Neural cell (in vitro differentiated cells): ENCODE measurements at regions not wholly inside any gene's neighbourhood (a gene's known extent, or its start where the extent isn't known, plus 50 kb on each side); places are given as distances from the start of the nearest gene placed in this dataset.
A peak's percentile ranks its signal among the peaks of the same experiment; 100 is the strongest.

ENCODE experiments used
- H2AFZ ChIP-seq: fragments of 200-600, 300-800 bp; sonication (generic), shearing (Covaris generic); 2 replicates; pipeline ENCODE4 v1.6.0; 2014; ENCODE audit warnings: low read depth, mild to moderate bottlenecking, antibody characterized with exemption, low read length, moderate library complexity
- H3F3A ChIP-seq: fragments of 200-600 bp; shearing (Covaris generic); 2 replicates; pipeline ENCODE4 v1.6.1; 2016; ENCODE audit warnings: mild to moderate bottlenecking, moderate library complexity, mixed read lengths, antibody characterized with exemption, low read length; ENCODE audit not compliant: insufficient read depth, poor library complexity, severe bottlenecking
- H3K27ac ChIP-seq: fragments of 200-600, 300-800 bp; sonication (generic), shearing (Covaris generic); 2 replicates; pipeline ENCODE4 v1.5.1; 2014; ENCODE audit warnings: mild to moderate bottlenecking, low read length, moderate library complexity
- H3K27me3 ChIP-seq: fragments of 300-800, 200-600 bp; sonication (generic), shearing (Covaris generic); 2 replicates; pipeline ENCODE4 v1.6.0; 2014; ENCODE audit warnings: mild to moderate bottlenecking, low read depth, low read length, moderate library complexity; ENCODE audit not compliant: insufficient read depth
- H3K36me3 ChIP-seq: fragments of 300-800, 200-600 bp; sonication (generic), shearing (Covaris generic); 2 replicates; pipeline ENCODE4 v1.5.1; 2014; ENCODE audit warnings: mild to moderate bottlenecking, antibody characterized with exemption, low read length, moderate library complexity; ENCODE audit not compliant: insufficient read depth
- H3K4me2 ChIP-seq: fragments of 300-800, 200-600 bp; sonication (generic), shearing (Covaris generic); 2 replicates; pipeline ENCODE4 v1.6.0; 2014; ENCODE audit warnings: mild to moderate bottlenecking, low read length
- H3K4me3 ChIP-seq: fragments of 300-800, 200-600 bp; sonication (generic), shearing (Covaris generic); 2 replicates; pipeline ENCODE4 v1.5.1; 2014; ENCODE audit warnings: mild to moderate bottlenecking, low read length, moderate library complexity
- H3K79me2 ChIP-seq: fragments of 200-600 bp; shearing (Covaris generic); replicated peaks from 2 replicates; pipeline ENCODE4 v1.6.0; 2014; ENCODE audit warnings: mild to moderate bottlenecking, low read length, moderate library complexity; ENCODE audit not compliant: insufficient read depth
- H3K9ac ChIP-seq: fragments of 300-800, 200-600 bp; sonication (generic), shearing (Covaris generic); 2 replicates; pipeline ENCODE4 v1.6.1; 2016; ENCODE audit warnings: mild to moderate bottlenecking, low read length, mixed read lengths
- H3K9me2 ChIP-seq: fragments of 200-600 bp; shearing (Covaris generic); 2 replicates; pipeline ENCODE4 v1.6.1; 2016; ENCODE audit warnings: mild to moderate bottlenecking, low read length, mixed read lengths; ENCODE audit not compliant: insufficient read depth
- H3K9me3 ChIP-seq: fragments of 200-600, 300-800 bp; sonication (generic), shearing (Covaris generic); 2 replicates; pipeline ENCODE4 v1.6.1; 2016; ENCODE audit warnings: mild to moderate bottlenecking, mixed run types, low read length, moderate library complexity, mixed read lengths
- H4K20me1 ChIP-seq: fragments of 200-600 bp; shearing (Covaris generic); 2 replicates; pipeline ENCODE4 v1.6.1; 2016; ENCODE audit warnings: mild to moderate bottlenecking, mixed run types; ENCODE audit not compliant: insufficient read depth
- EP300 ChIP-seq: fragments of 450-650 bp; conservative IDR thresholded peaks from 2 replicates; pipeline ENCODE4 v1.6.1; 2014; ENCODE audit warnings: antibody characterized with exemption, mild to moderate bottlenecking, moderate library complexity; ENCODE audit not compliant: poor library complexity, severe bottlenecking
- EZH2 ChIP-seq: fragments of 200-600, 300-800 bp; shearing (Covaris generic), sonication (generic); IDR thresholded peaks from 2 replicates; pipeline ENCODE4 v1.6.1; 2014; ENCODE audit warnings: antibody characterized with exemption, low read length, borderline replicate concordance, mild to moderate bottlenecking; ENCODE audit not compliant: insufficient read depth, poor library complexity, severe bottlenecking
- MXI1 ChIP-seq: fragments of 450-650 bp; conservative IDR thresholded peaks from 2 replicates; pipeline ENCODE4 v1.6.1; 2014; ENCODE audit warnings: antibody characterized with exemption, mild to moderate bottlenecking; ENCODE audit not compliant: poor library complexity, severe bottlenecking
- POLR2AphosphoS5 ChIP-seq: IDR thresholded peaks from 2 replicates; pipeline ENCODE4 v1.6.1; 2012
- RAD21 ChIP-seq: fragments of 450-650 bp; conservative IDR thresholded peaks from 2 replicates; pipeline ENCODE4 v1.6.1; 2014; ENCODE audit warnings: antibody characterized with exemption, mild to moderate bottlenecking, moderate library complexity
- SMC3 ChIP-seq: fragments of 450-650 bp; conservative IDR thresholded peaks from 2 replicates; pipeline ENCODE4 v1.6.1; 2014; ENCODE audit warnings: antibody characterized with exemption, mild to moderate bottlenecking, moderate library complexity; ENCODE audit not compliant: poor library complexity
- TAF1 ChIP-seq: IDR thresholded peaks from 2 replicates; pipeline ENCODE4 v1.6.1; 2012; ENCODE audit warnings: low read depth
- TF ChIP-seq, protein P1 (sequence below): fragments of 450-650 bp; IDR thresholded peaks from 2 replicates; pipeline ENCODE4 v1.5.1; 2014; ENCODE audit warnings: antibody characterized with exemption, mild to moderate bottlenecking, moderate library complexity; ENCODE audit not compliant: poor library complexity, severe bottlenecking
- TF ChIP-seq, protein P2 (sequence below): IDR thresholded peaks from 2 replicates; pipeline ENCODE4 v1.6.1; 2012; ENCODE audit warnings: borderline replicate concordance

DNA sequence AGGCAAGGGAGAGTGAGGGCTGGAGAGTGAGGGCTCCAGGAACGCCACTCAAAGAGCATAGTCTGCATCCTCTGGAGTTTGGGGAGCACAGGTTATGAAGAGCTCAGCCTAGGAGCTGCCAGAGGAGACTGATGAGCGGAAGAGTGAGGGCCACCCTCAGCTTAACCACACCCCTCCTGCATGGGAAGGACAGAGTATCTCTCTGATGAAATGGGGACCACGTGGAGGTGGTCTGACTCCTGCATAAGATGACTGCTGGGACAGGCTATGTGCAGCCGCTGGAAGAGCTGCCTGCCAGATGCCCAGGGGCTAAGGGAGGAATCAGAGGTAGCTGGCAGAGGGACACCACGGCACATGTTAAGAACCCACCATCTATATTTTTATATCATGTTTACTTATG is 162.9 kb upstream of the POU2AF2 start:
- Histone ChIP-seq H3K36me3 (no peaks in the 10 kb centered on the region), H3K4me3 (no peak overlapping the region), H3K4me2 (no peak overlapping the region), H3K9me3 (no peaks in the 10 kb centered on the region), H3K27ac (no peak overlapping the region), H3K79me2 (no peaks in the 10 kb centered on the region), H2AFZ (no peak overlapping the region), H3K9me2 (no peaks in the 10 kb centered on the region), H4K20me1 (no peaks in the 10 kb centered on the region), H3F3A (no peaks in the 10 kb centered on the region), H3K27me3 (no peaks in the 10 kb centered on the region), H3K9ac (no peak overlapping the region)
- TF ChIP-seq SMC3 (no peak), EZH2 (no peak), EP300 (no peak), TAF1 (no peak), MXI1 (no peak), POLR2AphosphoS5 (no peak), RAD21 (no peak)
- TF ChIP-seq, protein P1, sequence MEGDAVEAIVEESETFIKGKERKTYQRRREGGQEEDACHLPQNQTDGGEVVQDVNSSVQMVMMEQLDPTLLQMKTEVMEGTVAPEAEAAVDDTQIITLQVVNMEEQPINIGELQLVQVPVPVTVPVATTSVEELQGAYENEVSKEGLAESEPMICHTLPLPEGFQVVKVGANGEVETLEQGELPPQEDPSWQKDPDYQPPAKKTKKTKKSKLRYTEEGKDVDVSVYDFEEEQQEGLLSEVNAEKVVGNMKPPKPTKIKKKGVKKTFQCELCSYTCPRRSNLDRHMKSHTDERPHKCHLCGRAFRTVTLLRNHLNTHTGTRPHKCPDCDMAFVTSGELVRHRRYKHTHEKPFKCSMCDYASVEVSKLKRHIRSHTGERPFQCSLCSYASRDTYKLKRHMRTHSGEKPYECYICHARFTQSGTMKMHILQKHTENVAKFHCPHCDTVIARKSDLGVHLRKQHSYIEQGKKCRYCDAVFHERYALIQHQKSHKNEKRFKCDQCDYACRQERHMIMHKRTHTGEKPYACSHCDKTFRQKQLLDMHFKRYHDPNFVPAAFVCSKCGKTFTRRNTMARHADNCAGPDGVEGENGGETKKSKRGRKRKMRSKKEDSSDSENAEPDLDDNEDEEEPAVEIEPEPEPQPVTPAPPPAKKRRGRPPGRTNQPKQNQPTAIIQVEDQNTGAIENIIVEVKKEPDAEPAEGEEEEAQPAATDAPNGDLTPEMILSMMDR = no peak
- TF ChIP-seq, protein P2, sequence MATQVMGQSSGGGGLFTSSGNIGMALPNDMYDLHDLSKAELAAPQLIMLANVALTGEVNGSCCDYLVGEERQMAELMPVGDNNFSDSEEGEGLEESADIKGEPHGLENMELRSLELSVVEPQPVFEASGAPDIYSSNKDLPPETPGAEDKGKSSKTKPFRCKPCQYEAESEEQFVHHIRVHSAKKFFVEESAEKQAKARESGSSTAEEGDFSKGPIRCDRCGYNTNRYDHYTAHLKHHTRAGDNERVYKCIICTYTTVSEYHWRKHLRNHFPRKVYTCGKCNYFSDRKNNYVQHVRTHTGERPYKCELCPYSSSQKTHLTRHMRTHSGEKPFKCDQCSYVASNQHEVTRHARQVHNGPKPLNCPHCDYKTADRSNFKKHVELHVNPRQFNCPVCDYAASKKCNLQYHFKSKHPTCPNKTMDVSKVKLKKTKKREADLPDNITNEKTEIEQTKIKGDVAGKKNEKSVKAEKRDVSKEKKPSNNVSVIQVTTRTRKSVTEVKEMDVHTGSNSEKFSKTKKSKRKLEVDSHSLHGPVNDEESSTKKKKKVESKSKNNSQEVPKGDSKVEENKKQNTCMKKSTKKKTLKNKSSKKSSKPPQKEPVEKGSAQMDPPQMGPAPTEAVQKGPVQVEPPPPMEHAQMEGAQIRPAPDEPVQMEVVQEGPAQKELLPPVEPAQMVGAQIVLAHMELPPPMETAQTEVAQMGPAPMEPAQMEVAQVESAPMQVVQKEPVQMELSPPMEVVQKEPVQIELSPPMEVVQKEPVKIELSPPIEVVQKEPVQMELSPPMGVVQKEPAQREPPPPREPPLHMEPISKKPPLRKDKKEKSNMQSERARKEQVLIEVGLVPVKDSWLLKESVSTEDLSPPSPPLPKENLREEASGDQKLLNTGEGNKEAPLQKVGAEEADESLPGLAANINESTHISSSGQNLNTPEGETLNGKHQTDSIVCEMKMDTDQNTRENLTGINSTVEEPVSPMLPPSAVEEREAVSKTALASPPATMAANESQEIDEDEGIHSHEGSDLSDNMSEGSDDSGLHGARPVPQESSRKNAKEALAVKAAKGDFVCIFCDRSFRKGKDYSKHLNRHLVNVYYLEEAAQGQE = no peak

DNA sequence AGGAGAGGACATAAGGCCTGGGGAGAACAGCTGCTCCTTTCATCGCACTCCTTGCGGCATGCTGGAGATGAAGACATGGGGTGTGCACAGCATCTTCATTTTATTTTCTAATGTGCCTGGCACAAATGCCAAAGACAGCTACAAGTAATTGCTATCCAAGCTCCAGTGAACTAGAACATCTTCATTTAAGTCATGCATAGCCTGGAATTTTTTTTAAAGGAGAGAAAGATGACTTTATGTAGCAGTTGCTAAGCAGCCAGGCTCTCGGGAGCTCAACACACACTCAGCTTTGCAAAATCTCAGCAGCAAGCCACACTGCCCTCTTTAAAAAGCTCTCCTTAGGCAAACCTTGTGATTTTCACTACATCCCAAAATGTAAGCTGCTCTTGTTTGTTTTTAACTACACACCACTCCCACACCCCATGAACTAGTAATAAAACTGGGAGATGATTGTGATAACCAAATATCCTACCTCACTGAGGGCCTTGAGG is 164.5 kb upstream of the POU2AF2 start:
- Histone ChIP-seq H3K4me2 (peak overlapping the region; percentile 23), H2AFZ (no peak overlapping the region), H3K27me3 (no peaks in the 10 kb centered on the region), H3K9ac (no peak overlapping the region), H3F3A (no peaks in the 10 kb centered on the region), H4K20me1 (no peaks in the 10 kb centered on the region), H3K9me3 (no peaks in the 10 kb centered on the region), H3K36me3 (no peaks in the 10 kb centered on the region), H3K9me2 (no peaks in the 10 kb centered on the region), H3K27ac (peak overlapping the region; percentile 47), H3K4me3 (peak overlapping the region; percentile 48), H3K79me2 (no peaks in the 10 kb centered on the region)
- TF ChIP-seq POLR2AphosphoS5 = peak; percentile 18
- TF ChIP-seq, protein P1 = no peak
